NT2/D1 (cell line): ENCODE measurements at regions not wholly inside any gene's neighbourhood (a gene's known extent, or its start where the extent isn't known, plus 50 kb on each side); places are given as distances from the start of the nearest gene placed in this dataset.

ENCODE experiments used
- SUZ12 ChIP-seq: IDR thresholded peaks from 2 replicates; pipeline ENCODE4 v1.6.1; 2011; ENCODE audit not compliant: insufficient read length, insufficient read depth; ENCODE audit errors: extremely low read depth
- YY1 ChIP-seq: IDR thresholded peaks from 2 replicates; pipeline ENCODE4 v1.6.1; 2011; ENCODE audit not compliant: insufficient read length, insufficient read depth
- ZNF274 ChIP-seq: IDR thresholded peaks from 2 replicates; pipeline ENCODE4 v1.6.1; 2011; ENCODE audit warnings: mild to moderate bottlenecking, low read depth, low read length

GRCh38 chr16:82265809-82266208 lies 95.8 kb upstream of the MPHOSPH6 start:
- TF ChIP-seq SUZ12 (no peak), YY1 (no peak), ZNF274 (no peak)
